HG03039 (cell line): ENCODE measurements at regions not wholly inside any gene's neighbourhood (a gene's known extent, or its start where the extent isn't known, plus 50 kb on each side); places are given as distances from the start of the nearest gene placed in this dataset.
"Not testable (repeated sequence)": the region's sequence is repeated elsewhere in the genome, so short reads cannot be mapped to it uniquely, and the experiment has no call there.

Source experiments
- ATAC-seq: cut with Tn5 transposase; IDR thresholded peaks from one replicate; pipeline ENCODE4 v1.9.1; 2021; ENCODE audit warnings: mild to moderate bottlenecking, moderate library complexity; ENCODE audit not compliant: unreplicated experiment

- ATAC-seq, result no peak
Measured at GRCh38 chr3:62926494-62926893, 51.3 kb upstream of the CADPS start.

- ATAC-seq, result no peak
Measured at GRCh38 chr3:62928256-62928655, 53.0 kb upstream of the CADPS start.

- ATAC-seq, result no peak
Measured at GRCh38 chr3:62929771-62930170, 54.6 kb upstream of the CADPS start.

DNA sequence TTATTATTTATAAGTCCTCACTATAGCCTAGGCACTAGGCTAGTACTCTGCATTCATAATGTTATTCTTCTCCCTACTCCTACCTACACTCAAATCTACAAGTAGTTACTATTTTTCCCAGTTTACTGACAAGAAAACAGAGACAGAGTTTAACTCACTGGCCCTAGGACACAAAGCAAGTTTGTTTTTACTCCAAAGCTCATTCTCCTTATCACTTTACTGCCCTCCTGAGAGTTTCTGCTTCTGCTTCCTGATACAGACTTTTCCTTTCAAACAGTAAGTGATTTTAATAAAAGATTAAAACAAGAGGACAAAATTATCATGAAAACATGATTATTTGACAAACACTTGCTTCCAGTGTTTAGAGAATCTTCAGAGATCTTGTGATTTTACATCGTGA is 60.6 kb upstream of the CADPS start:
- ATAC-seq, result no peak

- ATAC-seq, result no peak
Measured at GRCh38 chr3:62936626-62937254, 61.5 kb upstream of the CADPS start.

GRCh38 chr3:62938583-62938982 is 63.4 kb upstream of the CADPS start:
- ATAC-seq, result no peak

DNA sequence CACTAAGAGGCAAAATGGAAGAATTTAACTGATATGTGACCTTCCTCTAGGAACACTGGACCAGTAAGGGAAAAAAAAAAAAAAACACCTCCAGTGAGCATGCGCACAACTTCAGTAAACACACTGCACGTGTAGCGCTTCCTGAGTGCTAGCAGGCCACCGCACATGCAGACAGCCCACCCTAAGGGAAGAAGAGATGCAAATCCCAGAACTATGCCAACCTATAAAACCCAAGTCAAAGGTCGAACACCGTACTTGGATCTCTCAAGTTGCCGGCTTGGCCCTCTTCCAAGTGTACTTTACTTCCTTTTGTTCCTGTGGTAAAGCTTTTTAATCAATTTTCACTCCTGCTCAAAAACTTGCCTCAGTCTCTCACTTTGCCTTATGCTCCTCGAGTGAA is 64.5 kb upstream of the CADPS start:
- no peak for ATAC-seq

DNA sequence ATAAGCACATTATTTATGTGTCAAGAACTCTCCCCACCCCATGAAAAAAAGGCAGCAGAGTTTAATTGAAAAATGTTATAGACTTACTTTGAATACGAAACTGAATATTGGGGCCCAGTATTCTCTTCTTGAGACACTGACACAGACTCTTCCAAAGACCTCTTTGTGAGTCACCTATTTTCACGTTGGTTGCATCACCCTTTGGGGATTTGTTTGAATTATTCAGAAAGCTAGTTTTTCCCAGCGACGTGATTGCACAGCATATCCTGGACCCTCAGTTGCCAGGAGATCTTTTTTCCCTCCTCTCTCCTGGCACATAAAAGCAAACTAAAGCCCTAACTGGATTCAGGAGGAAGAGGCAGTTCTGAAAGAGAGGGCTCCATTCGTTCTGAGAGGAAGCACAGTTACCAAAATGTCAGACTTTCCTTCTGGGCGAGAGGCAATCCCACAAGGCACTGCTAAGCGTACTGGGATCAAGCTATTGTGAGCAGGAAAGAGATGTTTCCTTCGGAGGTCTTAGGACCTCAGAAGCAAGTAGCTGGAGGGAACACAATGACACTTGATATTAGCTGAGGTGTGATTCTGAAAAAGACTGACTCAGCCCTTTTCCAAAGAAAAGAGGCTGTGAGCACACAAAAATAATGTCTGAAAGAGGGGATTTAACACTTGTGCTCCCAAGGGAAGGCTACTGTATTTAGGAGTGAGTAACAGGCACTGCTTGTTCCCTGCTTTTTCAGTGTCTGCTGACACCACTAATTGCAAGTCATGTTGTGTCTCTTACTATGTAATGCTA is 65.8 kb upstream of the CADPS start:
- ATAC-seq, result no peak

DNA sequence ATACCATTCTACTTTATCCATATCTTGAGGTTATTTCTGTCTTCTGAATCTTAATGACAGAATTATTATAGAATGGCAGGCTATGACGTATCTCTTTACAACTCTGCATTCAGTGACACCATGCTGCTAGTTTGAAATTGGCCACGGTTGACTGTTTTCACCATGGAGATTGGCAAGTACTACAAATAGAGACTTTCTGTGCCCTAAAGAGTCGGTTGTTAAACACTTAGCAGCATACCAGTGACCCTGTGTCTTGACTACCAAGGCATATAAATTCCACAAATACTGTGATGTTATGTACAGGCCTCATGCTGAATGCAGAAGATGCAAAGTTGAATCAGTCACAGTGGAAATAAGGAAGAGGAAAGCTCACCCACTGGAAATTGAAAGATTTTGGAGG is 67.0 kb upstream of the CADPS start:
- no peak for ATAC-seq

- no peak for ATAC-seq
Measured at GRCh38 chr3:62942764-62943163, 67.5 kb upstream of the CADPS start.

DNA sequence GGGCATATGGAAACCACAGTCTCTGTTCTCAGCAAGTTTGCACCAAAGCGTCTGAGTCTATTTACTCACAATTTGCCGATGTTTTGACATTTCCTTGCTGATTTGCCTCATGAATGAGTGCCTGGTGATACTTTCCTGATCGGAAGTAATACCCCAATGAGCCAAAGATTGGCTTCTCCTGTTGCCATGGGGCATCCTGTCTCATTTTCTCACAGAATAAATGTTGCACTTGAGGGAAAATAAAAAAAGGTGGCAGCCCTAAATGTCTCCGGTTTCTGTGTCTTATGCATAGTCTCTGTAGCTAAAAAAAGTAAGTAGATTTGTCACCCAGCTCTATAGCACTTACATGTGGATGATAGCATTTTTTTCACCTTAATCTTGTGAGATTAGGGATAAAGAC is 73.7 kb upstream of the CADPS start:
- ATAC-seq, result no peak

DNA sequence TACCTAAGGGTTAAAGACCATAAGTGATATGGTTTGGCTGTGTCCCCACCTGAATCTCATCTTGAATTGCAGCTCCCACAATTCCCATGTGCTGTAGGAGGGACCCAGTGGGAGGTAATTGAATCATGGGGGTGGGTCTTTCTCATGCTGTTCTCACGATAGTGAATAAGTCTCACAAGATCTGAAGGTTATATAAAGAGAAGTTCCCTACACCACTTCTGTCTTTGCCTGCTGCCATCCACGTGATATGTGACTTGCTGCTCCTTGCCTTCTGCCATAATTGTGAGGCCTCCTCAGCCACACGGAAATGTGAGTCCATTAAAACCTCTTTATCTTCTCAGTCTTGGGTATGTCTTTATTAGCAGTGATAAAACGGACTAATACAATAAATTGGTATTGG is 75.0 kb upstream of the CADPS start:
- no peak for ATAC-seq

- ATAC-seq, result no peak
Measured at GRCh38 chr3:62951037-62951613, 75.9 kb upstream of the CADPS start.

DNA sequence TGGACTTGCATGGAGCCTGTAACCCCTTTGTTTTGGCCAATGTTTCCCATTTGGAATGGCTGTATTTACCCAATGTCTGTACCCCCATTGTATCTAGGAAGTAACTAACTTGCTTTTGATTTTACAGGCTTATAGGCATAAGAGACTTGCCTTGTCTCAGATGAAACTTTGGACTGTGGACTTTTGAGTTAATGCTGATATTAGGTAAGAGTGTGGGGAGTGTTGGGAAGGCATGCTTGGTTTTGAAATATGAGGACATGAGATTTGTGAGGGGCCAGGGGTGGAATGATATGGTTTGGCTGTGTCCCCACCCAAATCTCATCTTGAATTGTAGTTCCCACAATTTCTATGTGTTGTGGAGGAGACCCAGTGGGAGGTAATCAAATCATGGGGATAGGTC is 76.7 kb upstream of the CADPS start:
- ATAC-seq, result not testable (repeated sequence)

DNA sequence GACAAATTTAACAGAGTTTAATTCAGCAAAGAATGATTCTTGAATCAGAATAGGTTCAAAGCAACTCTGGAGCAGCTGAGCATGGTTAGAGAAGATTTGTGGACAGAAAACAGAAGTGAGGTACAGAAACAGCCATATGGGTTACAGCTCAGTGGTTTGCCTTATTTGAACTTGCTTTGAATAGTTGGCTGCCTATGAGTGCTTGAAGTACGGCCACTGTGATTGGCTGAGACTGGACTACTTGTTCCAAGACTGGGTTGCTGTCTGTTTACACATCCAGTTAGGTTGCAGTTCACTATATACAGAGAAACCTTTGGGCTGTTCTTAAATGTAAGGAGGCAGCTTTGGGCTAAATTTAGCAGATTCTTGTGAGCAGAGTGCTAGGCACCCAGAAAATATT is 79.4 kb upstream of the CADPS start:
- ATAC-seq, result peak; percentile 72

DNA sequence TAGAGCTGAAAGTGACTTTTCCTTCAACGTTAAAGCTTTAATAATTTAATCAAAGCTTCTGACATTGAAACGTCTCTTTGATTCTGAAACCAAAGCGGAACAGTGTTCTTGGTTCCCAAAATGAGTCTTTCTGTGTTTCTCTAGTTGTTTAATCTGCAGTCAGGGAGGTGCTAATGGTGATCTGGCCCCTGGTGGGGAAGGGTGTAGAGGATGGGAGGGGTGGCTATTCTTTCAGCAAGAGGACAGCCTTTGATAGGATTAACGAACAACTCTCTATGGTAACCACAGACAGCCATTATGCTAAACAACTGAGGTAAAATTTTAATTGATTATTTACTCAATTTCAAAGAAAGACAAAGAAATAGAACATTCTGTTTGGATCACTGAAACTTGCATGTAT is 79.9 kb upstream of the CADPS start:
- ATAC-seq, result no peak

DNA sequence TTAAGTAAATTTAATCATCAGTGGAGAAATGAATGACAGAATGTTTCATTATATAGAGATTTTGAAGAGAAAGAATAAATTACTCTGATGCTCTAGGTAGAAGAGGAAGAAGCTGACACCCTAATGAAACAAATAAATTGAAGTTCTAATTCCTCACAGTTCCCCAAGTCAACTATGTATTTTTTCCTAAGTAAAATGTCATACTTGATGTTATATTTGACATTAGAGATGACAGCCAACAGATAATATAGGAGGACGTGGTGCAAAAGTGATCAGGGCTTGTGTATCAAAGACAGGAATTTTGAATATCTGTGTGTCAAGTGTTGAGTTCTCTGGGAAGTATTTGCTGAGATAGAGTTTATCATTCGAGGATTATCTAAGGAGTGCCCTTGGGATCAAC is 81.2 kb upstream of the CADPS start:
- ATAC-seq, result no peak

- ATAC-seq, result no peak
Measured at GRCh38 chr3:62961874-62962556, 86.8 kb upstream of the CADPS start.

- ATAC-seq, result no peak
Measured at GRCh38 chr3:62962714-62963113, 87.5 kb upstream of the CADPS start.

- no peak for ATAC-seq
Measured at GRCh38 chr3:62965311-62965710, 90.1 kb upstream of the CADPS start.

GRCh38 chr3:62968128-62968527 is 92.9 kb upstream of the CADPS start:
- no peak for ATAC-seq

DNA sequence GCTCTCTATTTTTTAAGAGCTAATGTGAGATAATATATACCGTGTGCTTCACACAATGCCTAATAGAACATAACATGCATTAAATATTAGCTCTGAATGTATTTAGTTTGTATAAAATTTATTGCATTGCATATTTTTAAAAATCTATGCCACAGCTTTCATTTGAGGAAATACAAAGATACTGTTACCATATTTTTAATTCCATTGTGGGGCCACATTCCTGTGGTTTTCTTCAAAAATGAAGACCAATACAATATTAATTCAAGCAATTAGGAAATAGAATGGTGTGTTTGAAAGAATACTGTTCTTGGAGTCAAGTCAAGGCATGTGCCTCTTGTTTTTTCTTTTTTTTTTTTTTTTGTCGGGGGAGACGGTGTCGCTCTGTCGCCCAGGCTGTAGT is 95.4 kb upstream of the CADPS start:
- ATAC-seq, result no peak
